Stromal cell of bone marrow (primary cell): ENCODE measurements at regions not wholly inside any gene's neighbourhood (a gene's known extent, or its start where the extent isn't known, plus 50 kb on each side); places are given as distances from the start of the nearest gene placed in this dataset.
A peak's percentile ranks its signal among the peaks of the same experiment; 100 is the strongest.

Experiments
- DNase-seq: peaks from one replicate; pipeline ENCODE4 v3.0.0-alpha.2; 2012; ENCODE audit warnings: low read depth

- DNase-seq: no peak
Measured at GRCh38 chr2:30371028-30371689, 75.9 kb upstream of the LCLAT1 start.

GRCh38 chr2:30371772-30372373 lies 75.2 kb upstream of the LCLAT1 start:
- DNase-seq: peak; percentile 48

GRCh38 chr2:30372826-30373225 lies 74.2 kb upstream of the LCLAT1 start:
- no peak for DNase-seq

GRCh38 chr2:30373881-30374302 lies 73.2 kb upstream of the LCLAT1 start:
- DNase-seq: peak; percentile 85

GRCh38 chr2:30374380-30374779 lies 72.7 kb upstream of the LCLAT1 start:
- no peak for DNase-seq

GRCh38 chr2:30375915-30376314 lies 71.1 kb upstream of the LCLAT1 start:
- DNase-seq: no peak

GRCh38 chr2:30379481-30379880 lies 67.6 kb upstream of the LCLAT1 start:
- DNase-seq: no peak

GRCh38 chr2:30380824-30381223 lies 66.2 kb upstream of the LCLAT1 start:
- no peak for DNase-seq

- DNase-seq: no peak
Measured at GRCh38 chr2:30382162-30382783, 64.8 kb upstream of the LCLAT1 start.

- DNase-seq: no peak
Measured at GRCh38 chr2:30382995-30383394, 64.1 kb upstream of the LCLAT1 start.

- no peak for DNase-seq
Measured at GRCh38 chr2:30385327-30385726, 61.7 kb upstream of the LCLAT1 start.

- no peak for DNase-seq
Measured at GRCh38 chr2:30392097-30392496, 54.9 kb upstream of the LCLAT1 start.

GRCh38 chr2:30393510-30393909 lies 53.5 kb upstream of the LCLAT1 start:
- DNase-seq: no peak

GRCh38 chr2:30394096-30394495 lies 53.0 kb upstream of the LCLAT1 start:
- DNase-seq: no peak

GRCh38 chr2:30396436-30397232 lies 50.4 kb upstream of the LCLAT1 start:
- no peak for DNase-seq
